PFSK-1 (cell line): ENCODE measurements at regions not wholly inside any gene's neighbourhood (a gene's known extent, or its start where the extent isn't known, plus 50 kb on each side); places are given as distances from the start of the nearest gene placed in this dataset.

ENCODE experiments used
- FOXP2 ChIP-seq: optimal IDR thresholded peaks from 2 replicates; pipeline ENCODE3; 2011; ENCODE audit warnings: borderline replicate concordance, control low read depth, inconsistent platforms; ENCODE audit not compliant: insufficient read depth; ENCODE audit errors: extremely low read length, extremely low read depth
- POLR2AphosphoS5 ChIP-seq: IDR thresholded peaks from 2 replicates; pipeline ENCODE4 v1.6.1; 2012; ENCODE audit warnings: low read depth, mild to moderate bottlenecking, control low read depth, low read length, moderate library complexity
- SIN3A ChIP-seq: IDR thresholded peaks from 2 replicates; pipeline ENCODE4 v1.6.1; 2012; ENCODE audit warnings: mild to moderate bottlenecking, low read length, moderate library complexity, borderline replicate concordance; ENCODE audit not compliant: insufficient read depth
- TAF1 ChIP-seq: IDR thresholded peaks from 2 replicates; pipeline ENCODE4 v1.6.1; 2012; ENCODE audit warnings: low read length, control low read depth, borderline replicate concordance; ENCODE audit not compliant: insufficient read depth
- TF ChIP-seq, protein P1 (sequence below), 2 experiments: IDR thresholded peaks; 2 replicates each; pipeline versions ENCODE4 v1.6.1 to v1.8.0; 2011 to 2012; ENCODE audit warnings: low read depth in 2 of 2, low read length in 2 of 2, control low read depth in 1 of 2, inconsistent platforms in 1 of 2, mild to moderate bottlenecking in 1 of 2, moderate library complexity in 1 of 2; ENCODE audit not compliant: insufficient read depth in 1 of 2

DNA sequence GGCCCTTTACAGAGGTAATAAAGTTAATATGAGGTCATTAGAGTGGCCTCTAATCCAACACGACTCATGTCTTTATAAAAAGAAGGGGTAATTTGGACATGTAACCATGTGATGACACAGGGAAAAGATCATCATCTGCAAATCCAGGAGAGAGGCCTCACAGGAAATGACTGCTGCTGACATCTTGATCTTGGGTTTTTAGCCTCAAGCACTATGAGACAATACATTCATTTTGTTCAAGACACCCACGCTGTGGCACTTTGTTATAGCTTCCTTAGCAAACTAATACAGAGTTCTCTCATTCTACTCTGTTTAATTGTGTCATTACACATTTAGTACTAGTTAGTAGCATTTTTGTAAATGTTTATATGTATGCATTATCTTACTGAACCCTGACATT is 64.0 kb upstream of the RUNX1 start:
- TF ChIP-seq TAF1 (no peak), POLR2AphosphoS5 (no peak), FOXP2 (no peak), SIN3A (no peak)
- TF ChIP-seq, protein P1, sequence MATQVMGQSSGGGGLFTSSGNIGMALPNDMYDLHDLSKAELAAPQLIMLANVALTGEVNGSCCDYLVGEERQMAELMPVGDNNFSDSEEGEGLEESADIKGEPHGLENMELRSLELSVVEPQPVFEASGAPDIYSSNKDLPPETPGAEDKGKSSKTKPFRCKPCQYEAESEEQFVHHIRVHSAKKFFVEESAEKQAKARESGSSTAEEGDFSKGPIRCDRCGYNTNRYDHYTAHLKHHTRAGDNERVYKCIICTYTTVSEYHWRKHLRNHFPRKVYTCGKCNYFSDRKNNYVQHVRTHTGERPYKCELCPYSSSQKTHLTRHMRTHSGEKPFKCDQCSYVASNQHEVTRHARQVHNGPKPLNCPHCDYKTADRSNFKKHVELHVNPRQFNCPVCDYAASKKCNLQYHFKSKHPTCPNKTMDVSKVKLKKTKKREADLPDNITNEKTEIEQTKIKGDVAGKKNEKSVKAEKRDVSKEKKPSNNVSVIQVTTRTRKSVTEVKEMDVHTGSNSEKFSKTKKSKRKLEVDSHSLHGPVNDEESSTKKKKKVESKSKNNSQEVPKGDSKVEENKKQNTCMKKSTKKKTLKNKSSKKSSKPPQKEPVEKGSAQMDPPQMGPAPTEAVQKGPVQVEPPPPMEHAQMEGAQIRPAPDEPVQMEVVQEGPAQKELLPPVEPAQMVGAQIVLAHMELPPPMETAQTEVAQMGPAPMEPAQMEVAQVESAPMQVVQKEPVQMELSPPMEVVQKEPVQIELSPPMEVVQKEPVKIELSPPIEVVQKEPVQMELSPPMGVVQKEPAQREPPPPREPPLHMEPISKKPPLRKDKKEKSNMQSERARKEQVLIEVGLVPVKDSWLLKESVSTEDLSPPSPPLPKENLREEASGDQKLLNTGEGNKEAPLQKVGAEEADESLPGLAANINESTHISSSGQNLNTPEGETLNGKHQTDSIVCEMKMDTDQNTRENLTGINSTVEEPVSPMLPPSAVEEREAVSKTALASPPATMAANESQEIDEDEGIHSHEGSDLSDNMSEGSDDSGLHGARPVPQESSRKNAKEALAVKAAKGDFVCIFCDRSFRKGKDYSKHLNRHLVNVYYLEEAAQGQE (IDR thresholded peaks at IDR 0.05; ENCODE audit: insufficient read depth in 1 of 2, low read depth in 2 of 2, low read length in 2 of 2) = no peak

DNA sequence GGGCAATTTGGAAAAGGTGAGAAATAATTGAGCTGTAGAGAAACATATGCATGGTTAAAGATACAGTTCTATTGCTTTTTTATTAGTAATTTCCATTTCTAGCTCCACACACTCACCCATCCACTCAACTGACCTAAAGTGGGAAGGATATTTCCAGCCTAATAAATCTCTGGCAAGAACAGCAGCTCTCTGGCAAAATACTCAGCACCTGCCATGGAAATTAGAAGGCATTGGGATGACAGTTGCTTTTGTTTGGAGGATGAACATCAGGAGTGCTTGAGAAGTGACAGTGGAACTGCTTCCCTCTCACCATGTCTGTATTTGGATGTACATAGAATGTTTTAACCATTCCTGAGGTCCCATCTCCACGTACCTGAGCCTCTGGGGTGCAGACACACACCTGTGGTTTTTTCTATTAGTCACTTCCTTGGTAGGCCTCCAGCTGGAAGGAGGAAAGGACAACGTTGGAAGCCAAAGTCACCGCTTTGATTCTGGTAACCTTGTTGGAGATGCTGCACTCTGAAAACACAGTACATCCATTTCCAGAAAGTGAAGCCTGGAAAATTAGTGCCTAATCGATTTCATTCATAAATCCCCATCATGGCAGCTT is 62.3 kb upstream of the RUNX1 start:
- TF ChIP-seq SIN3A = no peak
- TF ChIP-seq POLR2AphosphoS5 = no peak
- no peak for TF ChIP-seq TAF1
- TF ChIP-seq, protein P1 (IDR thresholded peaks at IDR 0.05; ENCODE audit: insufficient read depth in 1 of 2, low read depth in 2 of 2, low read length in 2 of 2) = no peak
- TF ChIP-seq FOXP2 = no peak

DNA sequence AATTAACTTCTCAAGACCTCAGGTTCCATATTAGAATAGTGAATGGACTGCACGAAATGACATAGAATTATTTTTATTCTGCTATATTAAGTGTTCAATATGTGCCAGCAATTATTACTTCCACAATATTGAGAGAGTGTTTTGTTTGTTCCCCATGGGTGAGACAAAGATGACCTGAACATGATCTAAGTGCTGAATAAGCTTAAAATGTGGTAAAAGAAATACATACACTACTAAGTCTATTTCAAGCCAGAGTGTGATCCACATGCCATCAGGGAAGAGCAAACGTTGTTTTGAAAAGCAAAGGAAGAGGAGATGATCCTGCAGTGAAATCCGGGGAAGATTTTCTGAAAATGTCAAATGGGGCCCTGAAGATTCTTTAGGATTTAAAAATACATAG is 59.8 kb upstream of the RUNX1 start:
- TF ChIP-seq SIN3A = no peak
- TF ChIP-seq, protein P1 (IDR thresholded peaks at IDR 0.05; ENCODE audit: insufficient read depth in 1 of 2, low read depth in 2 of 2, low read length in 2 of 2) = no peak
- no peak for TF ChIP-seq TAF1
- TF ChIP-seq POLR2AphosphoS5 = no peak
- no peak for TF ChIP-seq FOXP2

DNA sequence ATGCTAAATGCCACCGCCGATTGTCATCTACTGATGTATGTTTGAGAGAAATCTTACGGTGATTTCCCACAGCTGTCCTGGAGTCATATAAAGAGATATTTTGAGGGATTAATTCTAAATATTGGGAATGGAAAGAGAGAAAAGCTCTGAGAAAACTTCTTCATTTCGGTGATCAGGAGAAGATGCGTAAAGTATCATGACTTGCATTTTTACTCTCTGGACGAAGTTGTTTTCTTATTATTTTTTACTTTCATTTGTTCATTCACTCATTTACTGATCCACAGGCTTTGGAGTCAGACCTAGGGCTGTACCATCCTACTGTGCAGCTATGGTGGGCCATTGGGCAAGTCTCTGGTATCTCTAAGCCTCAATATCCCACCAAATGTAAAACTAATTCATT is 58.4 kb upstream of the RUNX1 start:
- TF ChIP-seq FOXP2 (no peak), TAF1 (no peak), POLR2AphosphoS5 (no peak), SIN3A (no peak)
- TF ChIP-seq, protein P1 (IDR thresholded peaks at IDR 0.05; ENCODE audit: insufficient read depth in 1 of 2, low read depth in 2 of 2, low read length in 2 of 2) = no peak

DNA sequence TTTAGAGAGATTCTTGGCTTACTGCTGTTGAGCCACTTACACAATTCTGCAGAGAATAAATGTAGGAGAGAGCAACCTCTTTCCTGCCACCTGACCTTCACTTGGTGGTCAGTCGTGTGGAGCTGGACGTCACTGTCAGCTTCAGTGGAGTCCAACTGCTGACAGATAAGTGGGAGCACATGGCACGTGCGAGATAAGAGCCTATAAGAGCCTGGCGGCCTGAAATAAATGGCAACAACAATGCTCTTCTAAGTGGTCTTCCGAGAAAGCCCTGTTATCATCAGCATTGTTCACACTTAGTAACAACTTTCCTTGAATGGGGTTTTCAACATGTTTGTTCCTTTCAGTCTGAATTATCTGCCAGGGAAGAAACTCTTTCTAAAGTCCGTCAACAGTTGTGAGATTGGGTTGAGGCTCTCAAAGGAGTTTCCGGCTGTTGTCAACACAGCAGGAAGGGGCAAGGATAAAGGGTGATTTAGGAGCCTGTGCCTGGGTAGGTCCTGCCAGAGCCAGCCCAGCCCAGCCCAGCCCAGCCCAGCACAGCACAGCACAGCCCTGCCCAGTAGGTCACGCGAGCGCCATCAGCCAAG is 57.2 kb upstream of the RUNX1 start:
- no peak for TF ChIP-seq POLR2AphosphoS5
- no peak for TF ChIP-seq FOXP2
- TF ChIP-seq, protein P1 (IDR thresholded peaks at IDR 0.05; ENCODE audit: insufficient read depth in 1 of 2, low read depth in 2 of 2, low read length in 2 of 2) = no peak
- no peak for TF ChIP-seq SIN3A
- TF ChIP-seq TAF1 = no peak
